ENCODE measurements at regions not wholly inside any gene's neighbourhood (a gene's known extent, or its start where the extent isn't known, plus 50 kb on each side); places are given as distances from the start of the nearest gene placed in this dataset.

DNA sequence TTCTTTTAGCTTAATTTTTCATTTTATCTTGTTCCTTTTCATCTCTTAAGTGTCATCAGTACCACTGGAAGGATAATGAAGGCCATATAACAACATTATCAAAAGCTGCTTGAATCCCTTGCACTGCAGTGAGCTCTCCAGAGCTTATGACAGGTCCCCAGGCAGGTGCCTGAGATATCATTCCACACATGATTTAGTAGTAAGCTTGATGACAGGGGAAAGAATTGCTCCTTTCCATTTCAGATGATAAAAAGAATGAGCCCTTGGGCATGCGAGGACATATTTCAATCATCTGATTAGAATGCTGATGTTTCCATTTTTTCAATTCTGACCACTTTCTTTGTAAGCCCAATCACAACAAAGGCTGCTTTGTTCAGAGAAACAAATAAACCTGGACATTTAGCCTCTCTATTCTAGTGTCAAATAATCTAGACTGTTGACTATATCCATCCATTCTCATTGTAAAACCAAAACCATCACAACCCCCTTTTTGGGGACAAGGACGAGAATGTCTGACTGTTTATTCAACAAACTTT, 567.8 kb downstream of the IGSF11 start:
- Histone ChIP-seq H3K79me2 (ENCODE audit: control insufficient read depth in 1 of 2, insufficient read depth in 2 of 2, low read length in 2 of 2) (no peaks in the 10 kb centered on the region), H2AFZ (ENCODE audit: low read length) (no peak overlapping the region), H3K27ac (ENCODE audit: low read depth, low read length) (no peak overlapping the region), H4K8ac (ENCODE audit: extremely low read depth, insufficient read depth, low read length) (no peak overlapping the region), H2BK5ac (ENCODE audit: low read depth, low read length) (no peak overlapping the region), H2BK12ac (ENCODE audit: low read depth, low read length) (no peak overlapping the region), H3K36me3 (ENCODE audit: control insufficient read depth in 2 of 4, insufficient read depth in 4 of 4, low read length in 3 of 4) (no peaks in the 10 kb centered on the region; a peak in 1 of 8 replicates), H3K56ac (replicated peaks; ENCODE audit: insufficient read length, low read depth, low read length) (no peak overlapping the region), H3K9me3 (ENCODE audit: insufficient read depth in 2 of 2, low read depth in 1 of 2, low read length in 1 of 2) (no peaks in the 10 kb centered on the region), H3K4me2 (ENCODE audit: insufficient read depth in 1 of 2, low read depth in 2 of 2, low read length in 2 of 2) (no peak overlapping the region), H3K4ac (replicated peaks; ENCODE audit: insufficient read length, low read depth, low read length) (no peak overlapping the region), H4K20me1 (replicated peaks in 1 of 2; ENCODE audit: control insufficient read depth in 1 of 2, insufficient read depth in 2 of 2, low read length in 2 of 2) (no peaks in the 10 kb centered on the region), H3K18ac (ENCODE audit: extremely low read depth, low read length) (no peak overlapping the region), H3K9ac (replicated peaks in 1 of 4; ENCODE audit: extremely low read depth in 1 of 4, low read depth in 3 of 4, low read length in 3 of 4) (no peak overlapping the region), H3K79me1 (ENCODE audit: low read depth, low read length) (no peaks in the 10 kb centered on the region), H2BK20ac (ENCODE audit: low read length) (no peak overlapping the region), H3K14ac (ENCODE audit: insufficient read length) (no peak overlapping the region), H4K5ac (ENCODE audit: insufficient read length, low read depth, low read length) (no peak overlapping the region), H3K4me3 (ENCODE audit: extremely low read depth in 1 of 4, insufficient read depth in 2 of 4, low read depth in 3 of 4, low read length in 4 of 4) (no peak overlapping the region), H2AK5ac (ENCODE audit: low read depth, low read length) (no peak overlapping the region), H3K23me2 (ENCODE audit: low read depth, low read length) (no peaks in the 10 kb centered on the region), H3K23ac (ENCODE audit: insufficient read length) (no peak overlapping the region), H3K4me1 (replicated peaks in 1 of 4; ENCODE audit: control insufficient read depth in 3 of 4, insufficient read depth in 4 of 4, low read length in 3 of 4) (no peaks in the 10 kb centered on the region), H3K27me3 (replicated peaks in 1 of 4; ENCODE audit: control insufficient read depth in 3 of 4, extremely low read depth in 1 of 4, insufficient read depth in 3 of 4, low read length in 3 of 4) (no peaks in the 10 kb centered on the region), H4K91ac (replicated peaks; ENCODE audit: insufficient read length, low read length) (no peak overlapping the region), H2BK15ac (ENCODE audit: low read length) (no peak overlapping the region), H2BK120ac (replicated peaks; ENCODE audit: low read depth, low read length) (no peak overlapping the region)
- 89% methylated on average over 2 of the region's 2 CpGs; no CpG with 5 or more reads in 1 of the 2 experiments for WGBS, 2 experiments (ENCODE audit: extremely low coverage in 1 of 2, insufficient coverage in 1 of 2, insufficient read length in 1 of 2, insufficient replicate concordance in 2 of 2, low coverage in 1 of 2, low lambda C conversion rate in 2 of 2, missing lambda C conversion rate in 1 of 2)
- FAIRE-seq (no peak), DNase-seq (ENCODE audit: low read depth in 1 of 2, low spot score in 2 of 2) (no peak)
- no peak for TF ChIP-seq EGR1 (IDR thresholded peaks at IDR 0.05; ENCODE audit: borderline replicate concordance, low read depth, low read length)
- no peak for TF ChIP-seq CHD2 (IDR thresholded peaks at IDR 0.05; ENCODE audit: low read length)
- TF ChIP-seq RFX5 (IDR thresholded peaks at IDR 0.05; ENCODE audit: borderline replicate concordance, low read depth, low read length), result no peak
- no peak for TF ChIP-seq JUND (IDR thresholded peaks at IDR 0.05; ENCODE audit: low read length)
- CTCF ChIA-PET (ENCODE audit: partially characterized antibody), result no interaction called here
- POLR2A ChIA-PET (ENCODE audit: partially characterized antibody), result no interaction called here
